ENCODE measurements at regions not wholly inside any gene's neighbourhood (a gene's known extent, or its start where the extent isn't known, plus 50 kb on each side); places are given as distances from the start of the nearest gene placed in this dataset.

GRCh38 chr5:38776149-38776896, 69.5 kb upstream of the OSMR start:
- Histone ChIP-seq H3K27ac (peak overlapping the region in 1 of 4 donors; percentile 1), H3K4me1 (no peaks in the 10 kb centered on the region), H3K4me3 (no peak overlapping the region), H3K36me3 (no peaks in the 10 kb centered on the region), H3K9me3 (no peaks in the 10 kb centered on the region), H3K27me3 (no peaks in the 10 kb centered on the region)
- TF ChIP-seq CTCF (IDR thresholded peaks at IDR 0.05) (no peak), POLR2A (IDR thresholded peaks at IDR 0.05) (no peak)
- DNase-seq = no peak

GRCh38 chr5:38777111-38777510, 68.7 kb upstream of the OSMR start:
- Histone ChIP-seq H3K4me3 (no peak overlapping the region), H3K36me3 (no peaks in the 10 kb centered on the region), H3K9me3 (no peaks in the 10 kb centered on the region), H3K27me3 (no peaks in the 10 kb centered on the region), H3K27ac (no peak overlapping the region), H3K4me1 (no peaks in the 10 kb centered on the region)
- no peak for DNase-seq
- TF ChIP-seq CTCF (IDR thresholded peaks at IDR 0.05) = no peak
- no peak for TF ChIP-seq POLR2A (IDR thresholded peaks at IDR 0.05)

- peaks cover 0 to 7% (median 0%) of the 10 kb centered on the region in 4 donors for H3K4me1 ChIP-seq
- no peak for DNase-seq
- no peak overlapping the region for H3K27ac ChIP-seq
- no peaks in the 10 kb centered on the region for H3K27me3 ChIP-seq
- no peak for TF ChIP-seq POLR2A (IDR thresholded peaks at IDR 0.05)
- TF ChIP-seq CTCF (IDR thresholded peaks at IDR 0.05) = no peak
- H3K4me3 ChIP-seq = no peak overlapping the region
- H3K9me3 ChIP-seq = no peaks in the 10 kb centered on the region
- no peaks in the 10 kb centered on the region for H3K36me3 ChIP-seq
These were observed 65.5 kb upstream of the OSMR start for GRCh38 chr5:38780316-38780715.

GRCh38 chr5:38780945-38781344, 64.9 kb upstream of the OSMR start:
- H3K36me3 ChIP-seq = no peaks in the 10 kb centered on the region
- no peak overlapping the region for H3K27ac ChIP-seq

GRCh38 chr5:38782180-38782835, 63.5 kb upstream of the OSMR start:
- Histone ChIP-seq H3K27ac (peak overlapping the region in 1 of 4 donors; percentile 70), H3K36me3 (no peaks in the 10 kb centered on the region), H3K4me3 (no peak overlapping the region), H3K4me1 (peaks cover 0 to 7% (median 0%) of the 10 kb centered on the region in 4 donors), H3K27me3 (no peaks in the 10 kb centered on the region), H3K9me3 (no peaks in the 10 kb centered on the region)
- DNase-seq = no peak
- TF ChIP-seq CTCF (IDR thresholded peaks at IDR 0.05) (no peak), POLR2A (IDR thresholded peaks at IDR 0.05) (no peak)

More at GRCh38 chr5:38780945-38781344, 64.9 kb upstream of the OSMR start:
- Histone ChIP-seq H3K4me3 (no peak overlapping the region), H3K27me3 (no peaks in the 10 kb centered on the region), H3K9me3 (no peaks in the 10 kb centered on the region), H3K4me1 (peaks cover 0 to 7% (median 0%) of the 10 kb centered on the region in 4 donors)
- DNase-seq = peak in 1 of 3 donors; percentile 54
- TF ChIP-seq POLR2A (IDR thresholded peaks at IDR 0.05) = no peak
- TF ChIP-seq CTCF (IDR thresholded peaks at IDR 0.05) = no peak
